Astrocyte of the spinal cord (primary cell): ENCODE measurements at regions not wholly inside any gene's neighbourhood (a gene's known extent, or its start where the extent isn't known, plus 50 kb on each side); places are given as distances from the start of the nearest gene placed in this dataset.
"Not testable (repeated sequence)": the region's sequence is repeated elsewhere in the genome, so short reads cannot be mapped to it uniquely, and the experiment has no call there.

ENCODE experiments used
- DNase-seq: peaks from one replicate; pipeline ENCODE4 v3.0.0; 2011; ENCODE audit warnings: low read depth, low spot score
- H3K4me3 ChIP-seq: 2 replicates; pipeline ENCODE4 v1.5.1; 2011; ENCODE audit warnings: low read depth, mild to moderate bottlenecking, low read length, moderate library complexity
- in situ Hi-C: cut with HindIII; loops from 2 replicates; pipeline ENCODE4 v1.10.0; 2017; ENCODE audit warnings: low sequenced_read_pairs
- TF ChIP-seq, protein P1 (sequence below): IDR thresholded peaks from 2 replicates; pipeline ENCODE4 v1.5.1; 2012; ENCODE audit warnings: low read depth, mild to moderate bottlenecking, low read length, inconsistent platforms

GRCh38 chr3:66934041-66934440 lies 64.1 kb upstream of the KBTBD8 start:
- no peak overlapping the region for H3K4me3 ChIP-seq
- TF ChIP-seq, protein P1, sequence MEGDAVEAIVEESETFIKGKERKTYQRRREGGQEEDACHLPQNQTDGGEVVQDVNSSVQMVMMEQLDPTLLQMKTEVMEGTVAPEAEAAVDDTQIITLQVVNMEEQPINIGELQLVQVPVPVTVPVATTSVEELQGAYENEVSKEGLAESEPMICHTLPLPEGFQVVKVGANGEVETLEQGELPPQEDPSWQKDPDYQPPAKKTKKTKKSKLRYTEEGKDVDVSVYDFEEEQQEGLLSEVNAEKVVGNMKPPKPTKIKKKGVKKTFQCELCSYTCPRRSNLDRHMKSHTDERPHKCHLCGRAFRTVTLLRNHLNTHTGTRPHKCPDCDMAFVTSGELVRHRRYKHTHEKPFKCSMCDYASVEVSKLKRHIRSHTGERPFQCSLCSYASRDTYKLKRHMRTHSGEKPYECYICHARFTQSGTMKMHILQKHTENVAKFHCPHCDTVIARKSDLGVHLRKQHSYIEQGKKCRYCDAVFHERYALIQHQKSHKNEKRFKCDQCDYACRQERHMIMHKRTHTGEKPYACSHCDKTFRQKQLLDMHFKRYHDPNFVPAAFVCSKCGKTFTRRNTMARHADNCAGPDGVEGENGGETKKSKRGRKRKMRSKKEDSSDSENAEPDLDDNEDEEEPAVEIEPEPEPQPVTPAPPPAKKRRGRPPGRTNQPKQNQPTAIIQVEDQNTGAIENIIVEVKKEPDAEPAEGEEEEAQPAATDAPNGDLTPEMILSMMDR: no peak
- in situ Hi-C loops: no loop called here
- no peak for DNase-seq

- TF ChIP-seq, protein P1: no peak
- in situ Hi-C loops: no loop called here
- H3K4me3 ChIP-seq: no peak overlapping the region
- no peak for DNase-seq
Measured at GRCh38 chr3:66934725-66935124, 63.4 kb upstream of the KBTBD8 start.

- DNase-seq, H3K4me3 ChIP-seq, in situ Hi-C loops: not testable (repeated sequence)
Measured at GRCh38 chr3:66937041-66937440, 61.1 kb upstream of the KBTBD8 start.

DNA sequence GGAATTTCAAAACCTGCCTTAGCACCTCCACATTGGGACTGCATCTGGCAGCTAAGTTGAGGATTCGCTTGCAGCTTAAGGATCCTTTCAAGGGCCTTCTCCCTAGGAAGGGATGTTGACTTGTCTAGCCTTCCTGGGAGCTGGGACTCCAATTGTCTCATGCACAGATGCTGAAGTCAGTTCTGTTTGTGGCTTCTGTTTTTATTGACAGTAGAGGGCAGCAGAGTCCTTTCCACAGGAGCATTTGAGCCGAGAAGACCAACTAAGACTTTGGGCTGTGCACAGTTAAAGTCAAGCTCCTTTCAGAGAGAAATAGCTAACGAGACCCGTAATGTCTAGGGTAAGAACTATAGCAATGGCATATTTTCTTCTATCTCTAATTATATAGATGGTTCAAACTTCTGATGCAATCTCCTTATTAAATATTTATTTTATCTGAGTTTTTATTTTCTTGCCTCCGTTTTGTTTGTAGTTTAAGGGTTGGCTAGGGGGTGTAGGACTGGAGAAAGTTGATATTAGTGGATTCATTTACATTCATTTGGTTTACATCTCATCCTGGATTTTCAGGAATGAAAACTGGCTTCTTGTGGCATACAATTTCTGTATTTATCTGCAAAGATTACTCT lies 59.7 kb upstream of the KBTBD8 start:
- in situ Hi-C loops: no loop called here
- DNase-seq: peak; percentile 64
- TF ChIP-seq, protein P1: peak; percentile 79
- no peak overlapping the region for H3K4me3 ChIP-seq

DNA sequence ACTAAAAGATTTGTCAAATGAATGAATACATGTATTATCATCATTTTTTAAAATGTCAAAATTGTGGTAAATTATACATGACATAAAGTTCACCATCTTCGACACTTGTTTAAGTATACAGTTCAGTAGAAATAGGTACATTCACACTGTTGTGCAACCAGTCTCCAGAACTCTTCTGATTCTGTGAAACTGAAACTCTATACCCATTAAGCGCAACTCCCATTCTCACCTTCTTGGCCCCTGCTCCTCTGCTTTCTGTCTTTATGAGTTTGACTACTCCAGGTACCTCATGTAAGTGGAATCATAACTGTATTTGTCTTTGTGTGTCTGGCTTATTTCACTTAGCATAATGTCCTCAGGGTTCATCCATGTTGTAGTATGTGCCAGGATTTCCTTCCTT lies 50.1 kb upstream of the KBTBD8 start:
- H3K4me3 ChIP-seq: no peak overlapping the region
- in situ Hi-C loops: no loop called here
- no peak for DNase-seq
- TF ChIP-seq, protein P1: no peak
